GM12875 (cell line): ENCODE measurements at regions not wholly inside any gene's neighbourhood (a gene's known extent, or its start where the extent isn't known, plus 50 kb on each side); places are given as distances from the start of the nearest gene placed in this dataset.

ENCODE experiments used
- H3K4me3 ChIP-seq: one replicate; pipeline ENCODE4 v1.5.1; 2011; ENCODE audit warnings: low read depth, low read length, control low read depth
- TF ChIP-seq, protein P1 (sequence below): IDR thresholded peaks from 2 replicates; pipeline ENCODE4 v1.5.1; 2011; ENCODE audit warnings: low read depth, mild to moderate bottlenecking, control low read depth, inconsistent platforms, low read length, moderate library complexity, borderline replicate concordance; ENCODE audit not compliant: insufficient read depth

DNA sequence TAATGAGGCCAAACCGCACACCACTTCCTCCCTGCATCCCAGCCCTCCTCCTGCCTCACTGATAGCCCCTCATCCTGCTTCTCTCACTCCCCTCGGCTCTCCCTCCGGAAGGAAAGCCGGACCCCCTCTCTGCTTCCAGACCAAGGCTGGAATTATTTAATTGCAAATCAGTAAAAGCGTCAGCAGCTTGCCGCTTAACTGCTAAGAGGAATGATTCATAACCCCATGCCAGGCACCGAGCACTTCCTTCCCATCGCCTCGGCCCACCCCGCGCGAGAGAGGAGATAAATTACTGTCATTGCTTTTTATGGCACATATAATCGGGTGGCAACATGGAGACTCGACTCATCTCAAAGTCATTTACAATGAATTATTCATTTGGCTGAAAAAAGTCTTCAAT is 77.3 kb downstream of the UBIAD1 start:
- TF ChIP-seq, protein P1, sequence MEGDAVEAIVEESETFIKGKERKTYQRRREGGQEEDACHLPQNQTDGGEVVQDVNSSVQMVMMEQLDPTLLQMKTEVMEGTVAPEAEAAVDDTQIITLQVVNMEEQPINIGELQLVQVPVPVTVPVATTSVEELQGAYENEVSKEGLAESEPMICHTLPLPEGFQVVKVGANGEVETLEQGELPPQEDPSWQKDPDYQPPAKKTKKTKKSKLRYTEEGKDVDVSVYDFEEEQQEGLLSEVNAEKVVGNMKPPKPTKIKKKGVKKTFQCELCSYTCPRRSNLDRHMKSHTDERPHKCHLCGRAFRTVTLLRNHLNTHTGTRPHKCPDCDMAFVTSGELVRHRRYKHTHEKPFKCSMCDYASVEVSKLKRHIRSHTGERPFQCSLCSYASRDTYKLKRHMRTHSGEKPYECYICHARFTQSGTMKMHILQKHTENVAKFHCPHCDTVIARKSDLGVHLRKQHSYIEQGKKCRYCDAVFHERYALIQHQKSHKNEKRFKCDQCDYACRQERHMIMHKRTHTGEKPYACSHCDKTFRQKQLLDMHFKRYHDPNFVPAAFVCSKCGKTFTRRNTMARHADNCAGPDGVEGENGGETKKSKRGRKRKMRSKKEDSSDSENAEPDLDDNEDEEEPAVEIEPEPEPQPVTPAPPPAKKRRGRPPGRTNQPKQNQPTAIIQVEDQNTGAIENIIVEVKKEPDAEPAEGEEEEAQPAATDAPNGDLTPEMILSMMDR = no peak
- H3K4me3 ChIP-seq = no peak overlapping the region

DNA sequence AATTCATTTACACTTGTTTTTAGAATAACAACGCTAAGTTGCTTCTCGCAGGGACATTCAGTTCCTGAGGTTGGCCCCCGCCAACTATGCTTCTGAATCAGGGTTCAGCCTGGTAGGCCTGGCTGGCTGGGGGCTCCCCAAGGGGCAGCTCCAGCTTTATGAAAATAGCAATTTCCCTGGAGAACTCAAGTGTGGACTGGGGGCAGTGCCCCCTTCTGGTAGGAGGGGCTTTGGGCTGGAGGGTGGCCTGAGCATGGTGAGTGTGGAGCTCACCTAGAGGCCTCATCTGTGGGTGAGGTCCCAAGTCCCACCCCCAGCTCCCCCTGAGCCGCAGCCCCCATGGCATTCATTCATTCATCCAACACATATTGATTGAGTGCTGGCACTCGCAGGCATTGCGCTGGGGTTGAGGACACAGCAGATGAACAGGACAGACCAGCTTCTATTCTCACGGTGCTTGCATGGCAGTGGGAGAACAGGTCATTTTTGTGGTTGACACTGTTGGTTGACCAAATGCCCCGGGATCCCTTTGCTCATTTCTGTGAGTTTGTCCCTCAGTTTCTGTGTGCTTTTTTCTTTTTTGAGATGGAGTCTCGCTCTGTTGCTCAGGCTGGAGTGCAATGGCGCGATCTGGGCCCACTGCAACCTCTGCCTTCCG is 79.2 kb downstream of the UBIAD1 start:
- TF ChIP-seq, protein P1 = no peak
- H3K4me3 ChIP-seq = no peak overlapping the region

DNA sequence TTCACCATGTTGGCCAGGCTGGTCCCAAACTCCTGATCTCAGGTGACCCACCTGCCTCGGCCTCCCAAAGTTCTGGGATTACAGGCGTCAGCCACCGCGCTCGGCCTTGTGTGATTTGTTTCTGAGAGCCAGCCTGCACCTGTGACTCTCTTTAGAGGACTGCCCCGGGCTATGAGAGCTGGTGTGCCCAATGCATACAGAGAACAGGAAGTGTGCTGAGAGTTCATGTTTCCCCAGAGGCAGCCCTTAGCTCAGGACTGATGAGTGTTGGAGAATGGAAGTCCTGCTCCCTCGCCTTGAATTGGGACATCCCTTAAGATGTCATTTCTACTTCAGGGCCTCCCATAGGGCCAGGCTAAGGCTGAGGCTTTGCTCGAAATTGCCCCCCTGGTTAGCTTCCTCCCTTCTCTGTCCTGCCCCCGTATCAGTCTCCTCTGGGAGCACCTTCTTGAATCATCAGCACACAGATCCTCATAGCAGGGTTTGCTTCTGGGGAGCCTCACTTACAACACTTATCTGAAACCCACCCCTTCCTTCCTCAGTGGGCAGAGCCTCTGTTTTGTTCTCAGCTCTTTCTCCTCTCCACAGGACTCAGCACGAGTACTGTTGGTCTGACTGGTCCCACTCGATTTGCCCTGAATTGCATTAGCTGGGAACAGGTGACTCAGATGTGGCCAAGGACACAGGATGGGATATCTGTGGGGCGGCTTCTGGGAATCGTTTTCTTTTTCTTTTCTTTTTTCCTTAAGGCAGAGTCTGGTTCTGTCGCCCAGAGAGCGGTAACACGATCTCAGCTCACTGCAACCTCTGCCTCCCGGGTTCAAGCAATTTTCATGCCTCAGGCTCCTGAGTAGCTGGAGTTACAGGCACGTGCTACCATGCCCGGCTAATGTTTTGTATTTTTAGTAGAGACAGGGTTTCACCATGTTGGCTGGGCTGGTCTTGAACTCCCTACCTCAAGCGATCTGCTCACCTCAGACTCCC is 80.1 kb downstream of the UBIAD1 start:
- no peak overlapping the region for H3K4me3 ChIP-seq
- TF ChIP-seq, protein P1 = no peak

DNA sequence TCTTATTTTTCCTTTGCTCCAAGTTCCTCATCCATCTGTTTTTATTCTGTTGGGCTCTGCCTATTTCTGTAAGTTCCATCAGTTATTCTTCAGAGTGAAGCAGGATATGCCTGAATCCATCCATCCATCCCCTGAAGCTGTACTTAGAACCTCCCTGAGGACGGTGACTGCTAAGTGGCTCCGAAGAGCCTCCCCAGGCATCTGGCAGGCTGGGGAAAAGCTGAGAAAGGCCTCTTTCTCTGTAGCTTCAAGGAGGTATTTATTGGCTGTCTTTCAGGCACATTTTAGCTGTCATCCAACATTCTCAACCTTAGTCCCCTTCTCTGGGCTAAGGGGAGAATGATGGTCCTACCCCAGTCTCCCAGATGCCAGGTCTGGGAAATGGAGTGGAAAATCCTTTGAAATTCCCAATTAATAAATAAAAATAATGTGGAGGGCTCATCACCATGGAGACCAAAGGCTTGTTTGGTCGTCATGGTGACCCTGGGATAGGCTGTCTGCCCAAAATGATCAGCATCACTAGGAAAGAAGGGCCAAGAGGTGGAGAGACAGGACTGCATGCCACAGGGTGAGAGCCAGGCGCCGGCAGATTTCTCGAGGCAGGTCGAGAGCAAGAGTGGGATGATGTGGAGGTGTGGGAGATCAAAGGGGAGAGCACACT is 82.0 kb downstream of the UBIAD1 start:
- H3K4me3 ChIP-seq = no peak overlapping the region
- TF ChIP-seq, protein P1 = no peak

DNA sequence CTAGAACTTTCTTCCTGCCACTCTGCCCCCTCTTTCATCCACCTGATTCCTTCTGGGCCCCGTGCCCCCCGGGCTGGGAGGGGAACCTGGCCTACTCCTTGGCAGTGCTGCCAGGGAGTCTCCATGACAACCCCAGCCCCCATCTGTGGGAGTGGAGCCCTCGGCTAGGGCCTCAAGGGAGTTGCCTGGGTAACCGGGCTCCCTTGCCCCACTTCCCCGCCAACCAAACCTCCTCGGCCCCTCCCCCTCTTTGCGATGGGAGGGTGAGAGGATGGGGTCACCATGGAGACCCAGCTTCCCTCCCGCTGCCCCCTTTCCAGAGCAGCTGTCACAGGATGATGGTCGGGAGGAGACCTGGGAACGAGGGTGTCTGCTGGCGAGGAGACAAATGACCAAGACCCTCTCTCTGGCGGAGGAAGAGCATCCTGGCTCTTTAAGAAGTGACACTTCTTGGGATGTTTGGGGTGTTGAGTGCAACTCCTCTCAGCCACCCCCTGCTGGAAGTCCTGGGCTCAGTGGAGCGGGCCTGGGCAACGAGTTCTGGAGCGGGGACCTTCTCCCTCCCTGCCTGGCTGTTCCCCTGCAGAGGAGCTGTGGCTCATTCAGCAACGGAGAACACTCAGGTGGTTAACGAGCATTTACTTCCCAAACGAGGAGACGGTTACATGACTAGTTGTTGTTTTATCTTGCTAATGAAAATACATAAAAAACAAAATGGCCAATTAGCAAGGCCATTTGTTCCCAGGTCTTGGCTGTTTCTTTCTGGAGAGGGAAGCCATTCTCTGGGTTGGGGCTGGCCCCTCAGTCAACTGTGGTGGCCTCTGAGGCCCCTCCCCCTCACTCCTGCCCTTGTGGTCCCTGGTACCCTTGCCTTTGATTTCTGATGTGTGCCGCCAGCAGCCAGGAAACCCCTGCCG is 82.8 kb downstream of the UBIAD1 start:
- TF ChIP-seq, protein P1 = no peak
- no peak overlapping the region for H3K4me3 ChIP-seq

DNA sequence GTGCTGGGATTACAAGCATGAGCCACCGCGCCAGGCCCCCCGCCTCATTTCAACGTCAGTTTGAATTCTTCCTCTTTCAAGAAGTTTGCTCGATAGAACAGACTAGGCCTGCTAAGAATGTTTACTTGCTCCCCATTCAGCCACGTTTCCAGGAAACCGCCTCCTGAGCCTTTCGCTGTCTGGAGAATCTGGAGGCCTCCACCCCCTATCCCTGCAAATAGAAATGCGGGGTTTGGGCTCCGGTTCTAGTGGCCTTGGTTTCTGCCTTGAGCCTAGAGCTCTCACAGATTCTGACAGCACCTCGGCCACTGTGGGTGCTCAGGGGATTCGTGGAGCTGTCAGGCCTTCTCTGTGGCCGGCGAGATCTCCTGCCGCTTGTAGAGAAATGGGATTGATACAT is 84.3 kb downstream of the UBIAD1 start:
- TF ChIP-seq, protein P1 = no peak
- H3K4me3 ChIP-seq = no peak overlapping the region
